ENCODE measurements at regions not wholly inside any gene's neighbourhood (a gene's known extent, or its start where the extent isn't known, plus 50 kb on each side); places are given as distances from the start of the nearest gene placed in this dataset.

- TF ChIP-seq GABPA (IDR thresholded peaks at IDR 0.05; ENCODE audit: low read depth) (no peak), POLR2AphosphoS5 (IDR thresholded peaks at IDR 0.05; ENCODE audit: low read depth) (no peak), CTCF (IDR thresholded peaks at IDR 0.05; ENCODE audit: insufficient read depth, low read length) (no peak)
- Histone ChIP-seq H3K27me3 (ENCODE audit: insufficient read depth, poor library complexity, severe bottlenecking) (peaks cover 4% of the 10 kb centered on the region), H3K27ac (replicated peaks) (no peak overlapping the region), H3K4me3 (replicated peaks; ENCODE audit: insufficient read depth, low read length) (no peak overlapping the region)
- DNase-seq (ENCODE audit: low read depth in 1 of 2, low spot score in 1 of 2) = no peak
Observed at GRCh38 chr21:35537604-35538003, 488.5 kb upstream of the RUNX1 start.

- Histone ChIP-seq H3K27ac (replicated peaks) (no peak overlapping the region), H3K27me3 (ENCODE audit: insufficient read depth, poor library complexity, severe bottlenecking) (peaks cover 12% of the 10 kb centered on the region), H3K4me3 (replicated peaks; ENCODE audit: insufficient read depth, low read length) (no peak overlapping the region)
- DNase-seq (ENCODE audit: low read depth in 1 of 2, low spot score in 1 of 2) = no peak
- no peak for TF ChIP-seq GABPA (IDR thresholded peaks at IDR 0.05; ENCODE audit: low read depth)
- TF ChIP-seq POLR2AphosphoS5 (IDR thresholded peaks at IDR 0.05; ENCODE audit: low read depth) = no peak
- no peak for TF ChIP-seq SPI1 (IDR thresholded peaks at IDR 0.05; ENCODE audit: borderline replicate concordance, low read depth)
- TF ChIP-seq REST (IDR thresholded peaks at IDR 0.05; ENCODE audit: insufficient replicate concordance, low read depth) = no peak
- no peak for TF ChIP-seq CTCF (IDR thresholded peaks at IDR 0.05; ENCODE audit: insufficient read depth, low read length)
Observed at GRCh38 chr21:35533893-35534292, 484.8 kb upstream of the RUNX1 start.

- peak in 1 of 2 experiments; percentile 12 for DNase-seq (ENCODE audit: low read depth in 1 of 2, low spot score in 1 of 2)
- Histone ChIP-seq H3K27me3 (ENCODE audit: insufficient read depth, poor library complexity, severe bottlenecking) (peaks cover 15% of the 10 kb centered on the region), H3K4me3 (replicated peaks; ENCODE audit: insufficient read depth, low read length) (no peak overlapping the region), H3K27ac (replicated peaks) (no peak overlapping the region)
- TF ChIP-seq SPI1 (IDR thresholded peaks at IDR 0.05; ENCODE audit: borderline replicate concordance, low read depth) = no peak
- no peak for TF ChIP-seq REST (IDR thresholded peaks at IDR 0.05; ENCODE audit: insufficient replicate concordance, low read depth)
- TF ChIP-seq CTCF (IDR thresholded peaks at IDR 0.05; ENCODE audit: insufficient read depth, low read length) = no peak
- no peak for TF ChIP-seq GABPA (IDR thresholded peaks at IDR 0.05; ENCODE audit: low read depth)
- TF ChIP-seq POLR2AphosphoS5 (IDR thresholded peaks at IDR 0.05; ENCODE audit: low read depth) = no peak
Observed at GRCh38 chr21:35530766-35531165, 481.7 kb upstream of the RUNX1 start.

- H3K27me3 ChIP-seq (ENCODE audit: insufficient read depth, poor library complexity, severe bottlenecking) = peaks cover 15% of the 10 kb centered on the region
- H3K27ac ChIP-seq (replicated peaks) = no peak overlapping the region
- DNase-seq (ENCODE audit: low read depth in 1 of 2, low spot score in 1 of 2) = no peak
- peak overlapping the region; percentile 31 for H3K4me3 ChIP-seq (replicated peaks; ENCODE audit: insufficient read depth, low read length)
- TF ChIP-seq SPI1 (IDR thresholded peaks at IDR 0.05; ENCODE audit: borderline replicate concordance, low read depth) (no peak), POLR2AphosphoS5 (IDR thresholded peaks at IDR 0.05; ENCODE audit: low read depth) (no peak), GABPA (IDR thresholded peaks at IDR 0.05; ENCODE audit: low read depth) (no peak), REST (IDR thresholded peaks at IDR 0.05; ENCODE audit: insufficient replicate concordance, low read depth) (no peak), CTCF (IDR thresholded peaks at IDR 0.05; ENCODE audit: insufficient read depth, low read length) (no peak)
Observed at GRCh38 chr21:35529171-35529863, 480.2 kb upstream of the RUNX1 start.

Data from HL-60 (cell line).